Glomerular visceral epithelial cell (primary cell): ENCODE measurements at regions not wholly inside any gene's neighbourhood (a gene's known extent, or its start where the extent isn't known, plus 50 kb on each side); places are given as distances from the start of the nearest gene placed in this dataset.

Source experiments
- DNase-seq: peaks from one replicate; pipeline ENCODE4 v3.0.0-alpha.2; 2016; ENCODE audit errors: extremely low spot score

DNA sequence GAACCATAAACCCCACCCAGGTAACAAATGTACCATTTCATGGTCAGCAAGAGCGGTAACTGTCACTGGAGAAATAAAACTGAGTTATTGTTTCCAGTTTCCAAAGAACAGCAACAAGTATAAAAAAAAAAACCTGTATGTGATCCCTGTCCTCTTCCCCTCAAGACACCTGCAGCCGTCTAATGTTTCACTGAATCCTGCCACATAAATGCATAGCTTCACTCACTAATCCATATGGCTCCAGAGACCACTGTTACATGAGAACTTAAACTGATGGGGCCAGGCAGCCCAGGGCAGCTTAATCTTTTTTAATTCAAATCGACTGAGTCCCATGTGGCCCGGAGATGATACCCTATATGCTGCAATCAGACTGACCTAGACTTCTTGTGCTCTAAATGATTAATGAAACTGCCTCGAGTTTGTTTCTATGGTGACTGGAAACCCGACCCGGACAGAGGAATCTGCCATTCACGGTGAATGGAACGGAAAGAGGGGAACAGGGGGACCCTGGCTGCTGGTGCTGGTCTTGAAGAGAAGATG, 60.9 kb upstream of the SIX2 start:
- DNase-seq, result no peak

DNA sequence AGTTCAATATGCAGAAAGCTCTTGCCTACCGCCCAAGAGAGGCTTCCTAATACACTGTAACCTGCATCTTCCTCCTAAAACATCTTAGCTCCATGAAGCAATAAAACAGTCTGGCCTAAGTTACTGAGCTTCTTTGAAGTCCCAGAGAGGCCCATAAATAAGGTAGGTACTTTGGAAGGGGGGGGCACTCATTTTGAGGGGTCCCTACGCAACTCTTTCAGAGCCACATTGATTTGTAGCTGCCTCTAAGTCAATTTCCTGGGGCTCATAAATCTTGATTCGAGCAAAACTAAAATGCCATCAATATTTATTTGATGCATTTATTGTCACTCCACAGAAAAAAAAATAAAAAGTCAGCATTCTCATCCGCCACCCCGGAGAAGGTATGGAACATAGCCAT, 60.4 kb upstream of the SIX2 start:
- DNase-seq, result no peak

DNA sequence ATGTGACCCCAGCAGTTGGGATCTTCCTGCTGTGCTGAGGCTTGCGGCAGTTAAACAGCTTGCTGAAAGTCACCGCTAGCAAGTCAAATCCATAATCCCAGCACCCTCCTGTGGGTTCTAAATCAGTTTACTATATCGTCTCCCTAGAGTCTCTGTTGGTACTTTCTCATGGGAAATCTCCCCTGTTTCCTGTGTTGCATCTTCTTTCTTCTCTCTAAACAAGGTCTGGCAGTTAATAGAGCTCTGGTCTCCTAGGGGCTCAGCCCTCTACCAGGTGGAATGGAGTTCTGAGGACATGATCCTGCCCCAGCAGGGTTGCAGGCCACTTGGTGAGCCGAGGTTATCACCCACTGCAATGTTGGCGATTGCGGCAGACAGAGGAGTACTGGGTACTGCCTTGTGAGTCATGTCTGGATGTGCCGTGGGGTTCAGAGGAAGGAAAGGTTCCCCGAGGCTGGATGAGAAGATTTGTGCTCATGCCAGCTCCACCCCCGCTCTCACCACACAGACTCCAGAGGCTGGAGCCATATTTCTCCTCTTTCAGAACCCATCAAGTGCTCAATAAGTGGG, 59.4 kb upstream of the SIX2 start:
- DNase-seq, result no peak

DNA sequence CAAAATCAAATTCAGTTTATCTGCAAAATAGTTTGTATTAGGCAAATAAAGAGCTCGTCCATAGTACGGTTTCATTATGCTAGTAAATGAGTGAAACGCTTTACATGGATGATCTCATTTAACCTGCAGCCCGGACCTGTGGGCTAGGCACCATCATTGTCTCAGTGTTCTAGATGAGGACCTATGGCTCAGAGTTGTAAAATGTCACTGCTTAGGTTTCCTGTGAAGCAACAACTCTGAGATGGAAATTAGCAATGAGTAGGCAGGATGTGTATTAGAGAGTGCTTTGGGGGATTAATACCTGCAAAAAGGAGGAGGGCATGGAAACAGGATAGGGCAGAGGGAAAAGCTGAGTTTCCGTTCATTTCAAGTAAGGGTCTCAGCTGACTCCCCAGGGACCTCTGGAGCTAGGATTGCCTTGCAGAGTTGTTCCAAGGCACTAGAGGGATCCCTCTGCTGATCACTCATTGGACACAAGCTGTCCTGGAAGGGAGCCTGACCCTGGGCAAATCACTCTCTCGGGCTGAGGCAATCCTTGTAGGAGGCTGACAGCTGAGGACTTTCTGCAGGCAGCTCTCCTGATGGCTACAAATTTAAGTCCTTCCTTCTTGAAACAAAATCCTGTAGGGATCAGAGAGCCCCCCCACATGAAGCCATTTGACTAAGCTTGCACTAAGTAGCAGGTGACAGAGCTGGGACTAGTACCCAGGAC, 58.8 kb upstream of the SIX2 start:
- no peak for DNase-seq
